CD4-positive, alpha-beta T cell (primary cell): ENCODE measurements at regions not wholly inside any gene's neighbourhood (a gene's known extent, or its start where the extent isn't known, plus 50 kb on each side); places are given as distances from the start of the nearest gene placed in this dataset.

Experiments used
- ATAC-seq: fragments of 200-7000 bp; cut with Tn5 transposase; one replicate; pipeline ENCODE4 v1.10.0; 2022; ENCODE audit warnings: mild to moderate bottlenecking; ENCODE audit not compliant: poor library complexity
- CTCF ChIA-PET: fragments of 350-600 bp; sonication (Branson Sonifier 250); formaldehyde crosslinking; loops from one replicate; lab custom pipeline; 2021; ENCODE audit warnings: antibody characterized with exemption, inconsistent platforms; lab: Charles Lee
- POLR2A ChIA-PET: fragments of 350-600 bp; sonication (Branson Sonifier 250); formaldehyde crosslinking; loops from one replicate; lab custom pipeline; 2021; ENCODE audit warnings: antibody characterized with exemption, inconsistent platforms; lab: Charles Lee
- DNase-seq, 14 experiments: peaks; one replicate each; pipeline ENCODE4 v3.0.0-alpha.2; 2013 to 2020; ENCODE audit warnings: mixed read lengths in 2 of 14
- H3K27ac ChIP-seq, 2 donors: one replicate each; pipeline versions ENCODE4 v1.5.1 to v1.7.0; 2013; ENCODE audit warnings: low read length in 2 of 2, low read depth in 1 of 2, mild to moderate bottlenecking in 1 of 2
- H3K27me3 ChIP-seq, 2 experiments: 1 replicate in 1 of 2; 2 replicates in 1 of 2; pipeline versions ENCODE4 v1.6.1 to v1.7.0; 2013; ENCODE audit warnings: low read length in 2 of 2, control low read depth in 1 of 2, mild to moderate bottlenecking in 1 of 2, moderate library complexity in 1 of 2; ENCODE audit not compliant: insufficient read depth in 2 of 2, control insufficient read depth in 1 of 2
- H3K36me3 ChIP-seq: one replicate; pipeline ENCODE4 v1.6.1; 2013; ENCODE audit warnings: low read length, control low read depth; ENCODE audit not compliant: insufficient read depth
- H3K4me1 ChIP-seq: one replicate; pipeline ENCODE4 v1.6.1; 2013; ENCODE audit warnings: low read length, control low read depth; ENCODE audit not compliant: insufficient read depth
- H3K4me3 ChIP-seq: one replicate; pipeline ENCODE4 v1.5.1; 2013; ENCODE audit warnings: mild to moderate bottlenecking, low read length, moderate library complexity
- H3K9me3 ChIP-seq, 2 experiments: 1 replicate in 1 of 2; 2 replicates in 1 of 2; pipeline versions ENCODE4 v1.6.1 to v1.7.0; 2013; ENCODE audit warnings: low read length in 2 of 2, mild to moderate bottlenecking in 2 of 2, control low read depth in 1 of 2, moderate library complexity in 1 of 2; ENCODE audit not compliant: control insufficient read depth in 1 of 2, insufficient read depth in 1 of 2
- H3K27ac Mint-ChIP-seq: one replicate; pipeline ENCODE4 v1.8.0; 2020; ENCODE audit warnings: mixed read lengths
- H3K27me3 Mint-ChIP-seq: one replicate; pipeline ENCODE4 v1.8.0; 2021; ENCODE audit warnings: mixed read lengths
- H3K36me3 Mint-ChIP-seq: one replicate; pipeline ENCODE4 v1.8.0; 2021; ENCODE audit warnings: low read depth, mixed read lengths
- H3K4me1 Mint-ChIP-seq: one replicate; pipeline ENCODE4 v1.8.0; 2021; ENCODE audit warnings: low read depth, mixed read lengths
- H3K4me3 Mint-ChIP-seq: one replicate; pipeline ENCODE4 v1.8.0; 2020; ENCODE audit warnings: mild to moderate bottlenecking, mixed read lengths
- H3K9me3 Mint-ChIP-seq: one replicate; pipeline ENCODE4 v1.8.0; 2020; ENCODE audit warnings: mixed read lengths
- CTCF ChIP-seq: fragments of 200-600 bp; IDR thresholded peaks from one replicate; pipeline ENCODE4 v1.8.0; 2022; ENCODE audit warnings: antibody characterized with exemption, mild to moderate bottlenecking
- intact Hi-C, 2 experiments: fragments of 100-400 bp; cut with DNase I in 1 of 2; cut with micrococcal nuclease in 1 of 2; formaldehyde crosslinking; loops; one replicate each; pipeline versions ENCODE4 v1.15.1 to v1.9.0; 2023 to 2025; cut with DNase I, micrococcal nuclease

GRCh38 chr4:43693876-43694275 is 754.7 kb downstream of the KCTD8 start:
- no peak for ATAC-seq
- Mint-ChIP-seq H3K27ac (no peak overlapping the region), H3K9me3 (peaks cover 9% of the 10 kb centered on the region), H3K36me3 (no peaks in the 10 kb centered on the region), H3K4me1 (no peaks in the 10 kb centered on the region), H3K4me3 (no peak overlapping the region), H3K27me3 (no peaks in the 10 kb centered on the region)
- CTCF ChIA-PET: no interaction called here
- Histone ChIP-seq H3K4me1 (no peaks in the 10 kb centered on the region), H3K4me3 (no peak overlapping the region), H3K27me3 (no peaks in the 10 kb centered on the region), H3K27ac (no peak overlapping the region), H3K9me3 (peaks cover 0 to 4% of the 10 kb centered on the region in 2 experiments), H3K36me3 (no peaks in the 10 kb centered on the region)
- no peak for TF ChIP-seq CTCF
- intact Hi-C loops: no loop called here
- no peak for DNase-seq
- POLR2A ChIA-PET: no interaction called here

GRCh38 chr4:43709443-43709842 is 739.2 kb downstream of the KCTD8 start:
- no peak for ATAC-seq
- H3K36me3 Mint-ChIP-seq: no peaks in the 10 kb centered on the region
- POLR2A ChIA-PET: no interaction called here

GRCh38 chr4:43716721-43717395 is 731.8 kb downstream of the KCTD8 start:
- no peaks in the 10 kb centered on the region for H3K36me3 Mint-ChIP-seq
- intact Hi-C loops: no loop called here
- Histone ChIP-seq H3K9me3 (peaks cover 0 to 4% of the 10 kb centered on the region in 2 experiments), H3K27ac (no peak overlapping the region), H3K4me1 (no peaks in the 10 kb centered on the region), H3K27me3 (no peaks in the 10 kb centered on the region), H3K36me3 (no peaks in the 10 kb centered on the region), H3K4me3 (no peak overlapping the region)
- no peaks in the 10 kb centered on the region for H3K27me3 Mint-ChIP-seq
- H3K9me3 Mint-ChIP-seq: peaks cover 10% of the 10 kb centered on the region
- no peak overlapping the region for H3K4me3 Mint-ChIP-seq
- H3K27ac Mint-ChIP-seq: no peak overlapping the region
- TF ChIP-seq CTCF: no peak
- ATAC-seq (no peak), DNase-seq (no peak)
- H3K4me1 Mint-ChIP-seq: no peaks in the 10 kb centered on the region
- ChIA-PET POLR2A (no interaction called here), CTCF (no interaction called here)

More at GRCh38 chr4:43709443-43709842, 739.2 kb downstream of the KCTD8 start:
- no peak overlapping the region for H3K4me3 Mint-ChIP-seq
- no peaks in the 10 kb centered on the region for H3K27me3 Mint-ChIP-seq
- H3K9me3 Mint-ChIP-seq: peaks cover 17% of the 10 kb centered on the region
- CTCF ChIA-PET: no interaction called here
- H3K36me3 ChIP-seq: no peaks in the 10 kb centered on the region
- no peak for DNase-seq
- no peaks in the 10 kb centered on the region for H3K4me1 Mint-ChIP-seq
- intact Hi-C loops: loop anchor here in 1 of 2 experiments (5.0 kb wide), 1 partner anchor 43 kb away; no protein-coding TSS in a partner anchor
- no peaks in the 10 kb centered on the region for H3K27me3 ChIP-seq
- no peaks in the 10 kb centered on the region for H3K9me3 ChIP-seq
- no peak overlapping the region for H3K27ac ChIP-seq
- H3K4me1 ChIP-seq: no peaks in the 10 kb centered on the region
- no peak overlapping the region for H3K4me3 ChIP-seq
- H3K27ac Mint-ChIP-seq: no peak overlapping the region
- TF ChIP-seq CTCF: no peak
